HUES48 (cell line): ENCODE measurements at regions not wholly inside any gene's neighbourhood (a gene's known extent, or its start where the extent isn't known, plus 50 kb on each side); places are given as distances from the start of the nearest gene placed in this dataset.
"Not testable (repeated sequence)": the region's sequence is repeated elsewhere in the genome, so short reads cannot be mapped to it uniquely, and the experiment has no call there.

Experiments
- H3K27ac ChIP-seq: one replicate; pipeline ENCODE4 v1.7.0; 2013; ENCODE audit warnings: low read depth, low read length, inconsistent platforms
- H3K27me3 ChIP-seq: 2 replicates; pipeline ENCODE4 v1.6.1; 2013; ENCODE audit warnings: mild to moderate bottlenecking, low read length; ENCODE audit not compliant: control insufficient read depth, insufficient read depth
- H3K36me3 ChIP-seq: 2 replicates; pipeline ENCODE4 v1.6.1; 2013; ENCODE audit warnings: low read length; ENCODE audit not compliant: control insufficient read depth, insufficient read depth
- H3K4me1 ChIP-seq: 2 replicates; pipeline ENCODE4 v1.6.1; 2013; ENCODE audit warnings: mild to moderate bottlenecking, low read length; ENCODE audit not compliant: control insufficient read depth, insufficient read depth
- H3K4me3 ChIP-seq: 2 replicates; pipeline ENCODE4 v1.5.1; 2013; ENCODE audit warnings: mild to moderate bottlenecking, low read depth, low read length
- H3K9ac ChIP-seq: 2 replicates; pipeline ENCODE4 v1.6.1; 2013; ENCODE audit warnings: mild to moderate bottlenecking, low read depth, low read length, moderate library complexity
- H3K9me3 ChIP-seq: 2 replicates; pipeline ENCODE4 v1.6.1; 2013; ENCODE audit warnings: low read length; ENCODE audit not compliant: control insufficient read depth, insufficient read depth

- H3K4me1 ChIP-seq: no peaks in the 10 kb centered on the region
- H3K4me3 ChIP-seq: no peak overlapping the region
- no peaks in the 10 kb centered on the region for H3K27me3 ChIP-seq
- no peaks in the 10 kb centered on the region for H3K36me3 ChIP-seq
- H3K27ac ChIP-seq: no peak overlapping the region
- no peak overlapping the region for H3K9ac ChIP-seq
- H3K9me3 ChIP-seq: no peaks in the 10 kb centered on the region
These were observed 441.9 kb downstream of the CPS1 start for GRCh38 chr2:210998334-210998733.

GRCh38 chr2:211014376-211014775, 458.0 kb downstream of the CPS1 start:
- Histone ChIP-seq H3K9me3 (no peaks in the 10 kb centered on the region), H3K27ac (no peak overlapping the region), H3K4me3 (no peak overlapping the region), H3K36me3 (no peaks in the 10 kb centered on the region), H3K4me1 (no peaks in the 10 kb centered on the region), H3K27me3 (no peaks in the 10 kb centered on the region), H3K9ac (no peak overlapping the region)

- Histone ChIP-seq H3K4me3 (no peak overlapping the region), H3K27me3 (no peaks in the 10 kb centered on the region), H3K4me1 (no peaks in the 10 kb centered on the region), H3K27ac (no peak overlapping the region), H3K9ac (no peak overlapping the region), H3K9me3 (no peaks in the 10 kb centered on the region), H3K36me3 (no peaks in the 10 kb centered on the region)
These were observed 458.5 kb downstream of the CPS1 start for GRCh38 chr2:211014906-211015305.

- H3K4me1 ChIP-seq, H3K4me3 ChIP-seq, H3K9ac ChIP-seq, H3K27me3 ChIP-seq, H3K27ac ChIP-seq, H3K36me3 ChIP-seq: not testable (repeated sequence)
- peaks cover 12% of the 10 kb centered on the region for H3K9me3 ChIP-seq
These were observed 468.7 kb downstream of the CPS1 start for GRCh38 chr2:211025089-211025488.

GRCh38 chr2:211026109-211026508, 469.7 kb downstream of the CPS1 start:
- H3K9me3 ChIP-seq: peaks cover 12% of the 10 kb centered on the region
- H3K9ac ChIP-seq: no peak overlapping the region
- no peaks in the 10 kb centered on the region for H3K4me1 ChIP-seq
- H3K4me3 ChIP-seq: no peak overlapping the region
- no peak overlapping the region for H3K27ac ChIP-seq
- H3K36me3 ChIP-seq: no peaks in the 10 kb centered on the region
- no peaks in the 10 kb centered on the region for H3K27me3 ChIP-seq

- Histone ChIP-seq H3K36me3 (no peaks in the 10 kb centered on the region), H3K9ac (no peak overlapping the region), H3K4me1 (no peaks in the 10 kb centered on the region), H3K9me3 (peaks cover 12% of the 10 kb centered on the region), H3K4me3 (no peak overlapping the region), H3K27ac (no peak overlapping the region), H3K27me3 (no peaks in the 10 kb centered on the region)
These were observed 471.6 kb downstream of the CPS1 start for GRCh38 chr2:211027976-211028375.

- no peak overlapping the region for H3K9ac ChIP-seq
- no peaks in the 10 kb centered on the region for H3K27me3 ChIP-seq
- H3K36me3 ChIP-seq: no peaks in the 10 kb centered on the region
- H3K4me1 ChIP-seq: no peaks in the 10 kb centered on the region
- no peak overlapping the region for H3K27ac ChIP-seq
- no peak overlapping the region for H3K4me3 ChIP-seq
- no peaks in the 10 kb centered on the region for H3K9me3 ChIP-seq
These were observed 477.4 kb downstream of the CPS1 start for GRCh38 chr2:211033765-211034164.

- Histone ChIP-seq H3K27me3 (no peaks in the 10 kb centered on the region), H3K4me3 (no peak overlapping the region), H3K36me3 (no peaks in the 10 kb centered on the region), H3K4me1 (no peaks in the 10 kb centered on the region), H3K9ac (no peak overlapping the region), H3K27ac (no peak overlapping the region), H3K9me3 (no peaks in the 10 kb centered on the region)
These were observed 479.3 kb downstream of the CPS1 start for GRCh38 chr2:211035548-211036185.

GRCh38 chr2:211045025-211045424, 488.6 kb downstream of the CPS1 start:
- no peak overlapping the region for H3K9ac ChIP-seq
- no peak overlapping the region for H3K27ac ChIP-seq
- H3K9me3 ChIP-seq: no peaks in the 10 kb centered on the region
- H3K27me3 ChIP-seq: no peaks in the 10 kb centered on the region
- no peaks in the 10 kb centered on the region for H3K36me3 ChIP-seq
- H3K4me3 ChIP-seq: no peak overlapping the region
- H3K4me1 ChIP-seq: 0 out of 2 replicates have a peak, but pooled peaks cover 2% of the 10 kb centered on the region

GRCh38 chr2:211049321-211050018, 493.1 kb downstream of the CPS1 start:
- H3K9ac ChIP-seq: no peak overlapping the region
- 0 out of 2 replicates have a peak, but pooled peaks cover 2% of the 10 kb centered on the region for H3K4me1 ChIP-seq
- H3K27ac ChIP-seq: no peak overlapping the region
- H3K4me3 ChIP-seq: no peak overlapping the region
- no peaks in the 10 kb centered on the region for H3K36me3 ChIP-seq
- H3K9me3 ChIP-seq: no peaks in the 10 kb centered on the region
- no peaks in the 10 kb centered on the region for H3K27me3 ChIP-seq

GRCh38 chr2:211055438-211055837, 499.0 kb downstream of the CPS1 start:
- Histone ChIP-seq H3K27me3 (no peaks in the 10 kb centered on the region), H3K9me3 (no peaks in the 10 kb centered on the region), H3K36me3 (no peaks in the 10 kb centered on the region), H3K4me1 (no peaks in the 10 kb centered on the region), H3K27ac (no peak overlapping the region), H3K4me3 (no peak overlapping the region), H3K9ac (no peak overlapping the region)
